WI38 (cell line): ENCODE measurements at regions not wholly inside any gene's neighbourhood (a gene's known extent, or its start where the extent isn't known, plus 50 kb on each side); places are given as distances from the start of the nearest gene placed in this dataset.
"Not testable (repeated sequence)": the region's sequence is repeated elsewhere in the genome, so short reads cannot be mapped to it uniquely, and the experiment has no call there.

ENCODE experiments used
- H3K4me3 ChIP-seq: 2 replicates; pipeline ENCODE4 v1.5.1; 2011; ENCODE audit warnings: low read depth, mild to moderate bottlenecking, control low read depth, low read length
- TF ChIP-seq, protein P1 (sequence below): IDR thresholded peaks from 2 replicates; pipeline ENCODE4 v1.5.1; 2012; ENCODE audit warnings: low read depth, mild to moderate bottlenecking, control low read depth, low read length

DNA sequence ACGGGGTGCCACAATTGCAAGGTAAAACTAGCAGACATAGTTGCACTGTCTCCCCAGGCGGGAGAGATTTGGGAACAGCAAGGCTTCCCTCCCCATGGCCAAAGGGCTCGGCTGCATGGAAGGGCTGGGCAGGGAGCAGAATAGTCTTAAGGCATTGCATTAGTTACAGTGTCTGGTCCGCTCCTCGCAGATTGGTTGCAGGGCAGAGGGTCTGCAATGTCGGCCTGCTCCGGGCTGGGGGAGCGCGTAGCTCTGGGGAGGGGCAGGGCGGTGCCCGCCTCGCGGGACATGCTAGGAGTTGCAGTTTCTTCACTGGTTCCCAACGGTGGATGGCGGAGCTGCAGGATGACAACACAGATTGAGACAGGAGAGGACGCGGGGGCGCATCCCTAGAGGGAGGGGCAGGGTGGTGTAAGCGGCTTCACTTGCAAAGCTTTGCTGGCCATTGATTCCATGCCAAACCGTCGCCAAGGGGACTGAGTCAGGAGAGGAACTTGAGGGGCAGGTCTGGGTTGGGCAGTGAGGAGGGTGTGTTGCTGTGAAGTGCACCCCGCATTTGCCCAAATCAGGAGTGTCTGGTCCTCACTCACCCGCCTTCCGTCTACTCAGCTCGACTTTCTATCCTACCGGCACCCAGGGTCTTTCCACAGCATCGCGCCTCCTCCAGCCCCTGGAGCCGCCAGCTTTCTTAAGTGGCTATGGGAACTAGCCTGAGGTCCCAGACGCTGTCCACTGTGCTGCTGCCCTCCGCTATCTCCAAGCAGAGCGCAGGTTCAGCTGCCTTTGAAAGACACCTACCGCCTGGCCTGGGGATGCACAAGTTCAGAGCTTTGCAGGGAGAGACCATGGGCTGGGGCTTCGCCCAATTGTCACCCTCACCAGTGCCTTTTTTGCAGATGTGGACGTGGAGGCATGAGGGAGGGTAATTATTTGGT, 1748.9 kb downstream of the TP53TG3F start:
- TF ChIP-seq, protein P1, sequence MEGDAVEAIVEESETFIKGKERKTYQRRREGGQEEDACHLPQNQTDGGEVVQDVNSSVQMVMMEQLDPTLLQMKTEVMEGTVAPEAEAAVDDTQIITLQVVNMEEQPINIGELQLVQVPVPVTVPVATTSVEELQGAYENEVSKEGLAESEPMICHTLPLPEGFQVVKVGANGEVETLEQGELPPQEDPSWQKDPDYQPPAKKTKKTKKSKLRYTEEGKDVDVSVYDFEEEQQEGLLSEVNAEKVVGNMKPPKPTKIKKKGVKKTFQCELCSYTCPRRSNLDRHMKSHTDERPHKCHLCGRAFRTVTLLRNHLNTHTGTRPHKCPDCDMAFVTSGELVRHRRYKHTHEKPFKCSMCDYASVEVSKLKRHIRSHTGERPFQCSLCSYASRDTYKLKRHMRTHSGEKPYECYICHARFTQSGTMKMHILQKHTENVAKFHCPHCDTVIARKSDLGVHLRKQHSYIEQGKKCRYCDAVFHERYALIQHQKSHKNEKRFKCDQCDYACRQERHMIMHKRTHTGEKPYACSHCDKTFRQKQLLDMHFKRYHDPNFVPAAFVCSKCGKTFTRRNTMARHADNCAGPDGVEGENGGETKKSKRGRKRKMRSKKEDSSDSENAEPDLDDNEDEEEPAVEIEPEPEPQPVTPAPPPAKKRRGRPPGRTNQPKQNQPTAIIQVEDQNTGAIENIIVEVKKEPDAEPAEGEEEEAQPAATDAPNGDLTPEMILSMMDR = no peak
- H3K4me3 ChIP-seq = no peak overlapping the region

DNA sequence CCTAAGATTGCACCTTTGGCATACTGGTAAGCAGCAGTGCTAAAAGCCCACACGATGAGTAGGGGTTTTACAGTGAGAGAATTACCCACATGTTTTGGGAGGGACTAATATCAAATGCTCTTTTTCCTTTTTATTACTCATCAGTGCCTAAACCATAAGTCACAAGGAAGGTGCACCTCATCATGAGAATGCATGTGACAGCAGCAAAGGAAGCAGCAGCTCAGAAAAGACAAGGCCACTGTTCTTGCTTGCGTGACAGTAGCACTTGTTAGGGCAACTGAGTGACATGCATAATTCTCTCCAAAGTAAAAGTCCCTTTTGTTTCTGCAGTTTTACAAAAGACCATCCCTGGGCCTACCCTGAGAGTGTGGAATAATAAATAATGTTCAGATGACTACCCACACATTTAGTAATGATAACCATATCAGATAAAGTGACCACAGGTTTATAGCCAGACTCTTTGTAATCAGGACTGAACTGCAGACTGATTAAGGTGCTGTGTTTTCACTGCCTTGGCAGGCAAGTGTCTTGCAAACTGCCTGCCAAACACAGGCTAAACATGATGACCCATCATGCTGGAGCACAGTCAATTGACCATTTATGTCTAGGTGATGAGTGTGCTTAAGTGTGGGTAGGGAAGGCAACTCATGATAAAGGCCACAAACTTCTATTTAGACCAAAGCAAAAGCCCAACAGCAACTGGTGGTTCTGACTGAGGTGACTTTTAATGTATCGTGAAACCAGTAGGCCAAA, 1751.4 kb downstream of the TP53TG3F start:
- TF ChIP-seq, protein P1 = no peak
- no peak overlapping the region for H3K4me3 ChIP-seq

DNA sequence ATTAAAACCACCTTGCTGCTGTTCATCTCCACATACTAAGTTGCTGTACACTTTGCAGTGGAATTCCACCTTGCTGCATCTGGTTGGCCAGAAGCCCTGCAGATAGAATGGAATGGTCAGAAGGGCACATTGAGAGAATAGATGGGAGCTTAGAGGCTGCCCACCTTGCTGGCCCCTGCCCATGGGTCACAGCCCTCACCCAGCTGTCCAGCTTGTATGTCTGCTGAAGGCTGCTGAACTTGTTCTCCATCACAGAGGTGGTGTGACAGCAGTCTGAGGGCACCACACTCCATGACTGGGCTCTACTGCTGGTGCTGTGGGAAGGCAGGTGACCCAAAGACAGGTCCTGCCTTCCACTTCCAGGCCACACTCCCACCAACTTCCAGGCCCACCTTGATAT, 1755.4 kb downstream of the TP53TG3F start:
- H3K4me3 ChIP-seq = no peak overlapping the region
- TF ChIP-seq, protein P1 = no peak

DNA sequence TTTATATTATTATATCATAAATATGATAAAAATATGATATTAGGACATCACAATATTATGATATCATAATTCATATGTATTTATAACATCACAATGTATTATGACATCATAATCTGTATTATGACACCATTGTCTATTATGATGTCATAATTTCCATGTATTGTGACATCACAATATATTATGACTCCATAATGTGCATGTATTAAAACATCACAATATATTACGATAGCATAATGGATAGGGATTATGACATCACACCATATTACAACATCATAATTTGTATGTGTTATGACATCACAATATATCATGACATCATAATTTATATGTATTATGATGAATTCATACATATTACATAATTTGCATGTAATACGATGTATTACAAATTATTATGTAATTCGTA, 1755.9 kb downstream of the TP53TG3F start:
- H3K4me3 ChIP-seq = no peak overlapping the region
- TF ChIP-seq, protein P1 = no peak

DNA sequence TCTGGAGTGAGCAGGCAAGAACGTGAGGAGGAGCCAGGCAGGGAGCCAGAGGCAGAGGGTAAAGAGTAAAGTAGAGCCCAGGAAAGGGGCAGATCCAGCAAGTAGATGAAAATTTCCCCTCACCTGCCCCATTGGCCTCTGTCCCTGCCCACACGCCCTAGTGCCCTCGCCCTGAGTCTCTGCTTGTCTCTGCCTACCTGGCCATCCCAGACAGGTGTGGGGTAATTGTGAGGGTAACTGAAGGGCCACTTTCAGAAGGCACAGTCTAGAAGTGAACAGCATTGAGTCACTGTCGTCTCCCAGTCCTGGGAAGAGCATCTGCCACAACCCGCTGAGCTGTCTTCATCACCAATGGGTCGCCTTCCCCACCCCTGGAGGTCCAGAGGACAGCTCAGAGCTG, 1756.8 kb downstream of the TP53TG3F start:
- H3K4me3 ChIP-seq = not testable (repeated sequence)

DNA sequence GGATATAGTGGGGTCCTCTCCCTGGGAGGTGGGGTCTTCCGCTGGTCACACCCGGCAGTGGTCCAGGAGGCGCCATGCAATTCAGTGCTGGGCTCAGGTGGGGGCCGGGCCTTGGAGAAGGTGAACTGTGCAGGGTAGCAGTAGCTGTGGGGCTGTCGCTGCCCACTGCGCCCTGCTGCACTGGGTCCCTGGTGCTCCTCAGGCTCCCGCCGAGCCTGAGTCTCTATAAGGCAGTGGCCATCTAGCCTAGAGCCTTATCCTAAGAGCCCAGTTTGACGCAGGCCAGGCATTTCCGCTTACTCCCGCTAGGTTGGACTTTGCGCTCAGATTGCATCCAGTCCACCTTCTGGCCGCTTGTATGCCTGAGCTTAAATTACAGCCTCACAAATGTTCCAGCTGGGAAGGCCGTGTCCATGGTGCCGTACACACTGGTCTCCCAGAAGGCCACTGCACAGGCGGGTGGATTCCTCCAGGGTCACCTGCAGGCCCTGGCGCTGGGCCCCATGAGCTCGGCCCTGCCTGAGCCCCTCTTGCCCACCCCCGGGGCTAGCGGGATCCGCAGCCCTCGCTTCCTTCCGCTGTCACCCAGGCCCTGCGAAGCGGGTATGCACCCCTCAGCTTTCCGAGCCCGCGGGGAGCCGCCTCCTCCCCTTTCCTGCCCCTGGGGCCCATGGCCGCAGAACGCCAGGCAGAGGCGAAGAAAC, 1762.2 kb downstream of the TP53TG3F start:
- no peak overlapping the region for H3K4me3 ChIP-seq
- TF ChIP-seq, protein P1 = no peak

DNA sequence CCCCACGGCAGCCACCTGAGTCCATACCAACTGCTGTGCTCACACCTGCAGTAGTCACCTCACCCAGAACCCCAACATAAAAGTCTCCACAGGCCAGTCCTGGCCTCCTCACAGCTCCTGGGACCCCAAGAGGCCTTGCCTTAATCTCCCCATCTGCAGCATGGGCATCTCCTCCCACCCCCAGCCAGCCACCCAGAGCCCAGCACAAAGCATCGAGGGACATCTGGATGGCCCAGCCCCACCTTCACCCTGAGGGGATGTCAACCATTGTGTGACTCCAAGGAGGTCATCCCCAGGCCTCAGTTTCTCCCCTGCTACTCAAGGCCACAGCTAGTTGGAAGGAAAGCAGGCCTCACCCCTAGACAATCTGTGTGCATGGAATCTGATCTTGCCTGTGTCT, 1775.3 kb downstream of the TP53TG3F start:
- no peak overlapping the region for H3K4me3 ChIP-seq
- TF ChIP-seq, protein P1 = no peak
